Astrocyte of the spinal cord (primary cell): ENCODE measurements at regions not wholly inside any gene's neighbourhood (a gene's known extent, or its start where the extent isn't known, plus 50 kb on each side); places are given as distances from the start of the nearest gene placed in this dataset.

ENCODE experiments used
- DNase-seq: peaks from one replicate; pipeline ENCODE4 v3.0.0; 2011; ENCODE audit warnings: low read depth, low spot score
- H3K4me3 ChIP-seq: 2 replicates; pipeline ENCODE4 v1.5.1; 2011; ENCODE audit warnings: low read depth, mild to moderate bottlenecking, low read length, moderate library complexity
- CTCF ChIP-seq: IDR thresholded peaks from 2 replicates; pipeline ENCODE4 v1.5.1; 2012; ENCODE audit warnings: low read depth, mild to moderate bottlenecking, low read length, inconsistent platforms
- in situ Hi-C: cut with HindIII; loops from 2 replicates; pipeline ENCODE4 v1.10.0; 2017; ENCODE audit warnings: low sequenced_read_pairs

GRCh38 chr7:84780158-84781124 is 406.4 kb downstream of the SEMA3D start:
- no peak for TF ChIP-seq CTCF
- in situ Hi-C loops: no loop called here
- no peak overlapping the region for H3K4me3 ChIP-seq

GRCh38 chr7:84757761-84758160 is 429.1 kb downstream of the SEMA3D start:
- in situ Hi-C loops: no loop called here
- no peak for TF ChIP-seq CTCF
- H3K4me3 ChIP-seq: no peak overlapping the region
- DNase-seq: no peak

More at GRCh38 chr7:84780158-84781124, 406.4 kb downstream of the SEMA3D start:
- no peak for DNase-seq

GRCh38 chr7:84746353-84746752 is 440.5 kb downstream of the SEMA3D start:
- TF ChIP-seq CTCF: no peak
- H3K4me3 ChIP-seq: no peak overlapping the region
- in situ Hi-C loops: no loop called here
- DNase-seq: no peak

GRCh38 chr7:84744385-84744784 is 442.5 kb downstream of the SEMA3D start:
- TF ChIP-seq CTCF: no peak
- DNase-seq: no peak
- no peak overlapping the region for H3K4me3 ChIP-seq
- in situ Hi-C loops: no loop called here

- no peak for DNase-seq
- in situ Hi-C loops: no loop called here
- no peak overlapping the region for H3K4me3 ChIP-seq
Observed at GRCh38 chr7:84738583-84739150, 448.2 kb downstream of the SEMA3D start.

GRCh38 chr7:84735677-84736076 is 451.2 kb downstream of the SEMA3D start:
- TF ChIP-seq CTCF: no peak
- in situ Hi-C loops: no loop called here
- no peak overlapping the region for H3K4me3 ChIP-seq
- no peak for DNase-seq

More at GRCh38 chr7:84738583-84739150, 448.2 kb downstream of the SEMA3D start:
- TF ChIP-seq CTCF: no peak
